ENCODE measurements at regions not wholly inside any gene's neighbourhood (a gene's known extent, or its start where the extent isn't known, plus 50 kb on each side); places are given as distances from the start of the nearest gene placed in this dataset.

- no peak for DNase-seq (ENCODE audit: low read depth)
Observed at GRCh38 chr7:84684836-84685480, 490.4 kb upstream of the SEMA3A start.

GRCh38 chr7:84682543-84682942 is 488.0 kb upstream of the SEMA3A start:
- DNase-seq (ENCODE audit: low read depth) = no peak

GRCh38 chr7:84678841-84679240 is 484.3 kb upstream of the SEMA3A start:
- DNase-seq (ENCODE audit: low read depth) = no peak

- DNase-seq (ENCODE audit: low read depth) = peak; percentile 6
Observed at GRCh38 chr7:84677117-84677732, 482.6 kb upstream of the SEMA3A start.

- DNase-seq (ENCODE audit: low read depth) = no peak
Observed at GRCh38 chr7:84675633-84676034, 481.0 kb upstream of the SEMA3A start.

GRCh38 chr7:84674236-84674913 is 479.8 kb upstream of the SEMA3A start:
- DNase-seq (ENCODE audit: low read depth) = peak; percentile 19

GRCh38 chr7:84669177-84669732 is 474.7 kb upstream of the SEMA3A start:
- no peak for DNase-seq (ENCODE audit: low read depth)

- DNase-seq (ENCODE audit: low read depth) = no peak
Observed at GRCh38 chr7:84668116-84668515, 473.5 kb upstream of the SEMA3A start.

- no peak for DNase-seq (ENCODE audit: low read depth)
Observed at GRCh38 chr7:84666651-84667050, 472.1 kb upstream of the SEMA3A start.

GRCh38 chr7:84665339-84665738 is 470.8 kb upstream of the SEMA3A start:
- no peak for DNase-seq (ENCODE audit: low read depth)

- no peak for DNase-seq (ENCODE audit: low read depth)
Observed at GRCh38 chr7:84664626-84665025, 470.0 kb upstream of the SEMA3A start.

GRCh38 chr7:84663224-84663623 is 468.6 kb upstream of the SEMA3A start:
- no peak for DNase-seq (ENCODE audit: low read depth)

- DNase-seq (ENCODE audit: low read depth) = no peak
Observed at GRCh38 chr7:84658286-84658685, 463.7 kb upstream of the SEMA3A start.

GRCh38 chr7:84654273-84654672 is 459.7 kb upstream of the SEMA3A start:
- DNase-seq (ENCODE audit: low read depth) = no peak

GRCh38 chr7:84651876-84652275 is 457.3 kb upstream of the SEMA3A start:
- DNase-seq (ENCODE audit: low read depth) = no peak

- DNase-seq (ENCODE audit: low read depth) = peak; percentile 76
Observed at GRCh38 chr7:84647797-84648757, 453.5 kb upstream of the SEMA3A start.

GRCh38 chr7:84642611-84643010 is 448.0 kb upstream of the SEMA3A start:
- DNase-seq (ENCODE audit: low read depth) = no peak

GRCh38 chr7:84640637-84641036 is 446.0 kb upstream of the SEMA3A start:
- no peak for DNase-seq (ENCODE audit: low read depth)

- no peak for DNase-seq (ENCODE audit: low read depth)
Observed at GRCh38 chr7:84638339-84638697, 443.7 kb upstream of the SEMA3A start.

GRCh38 chr7:84637568-84638338 is 443.2 kb upstream of the SEMA3A start:
- peak; percentile 80 for DNase-seq (ENCODE audit: low read depth)

- no peak for DNase-seq (ENCODE audit: low read depth)
Observed at GRCh38 chr7:84631913-84632312, 437.3 kb upstream of the SEMA3A start.
